ENCODE measurements at regions not wholly inside any gene's neighbourhood (a gene's known extent, or its start where the extent isn't known, plus 50 kb on each side); places are given as distances from the start of the nearest gene placed in this dataset.
"Not testable (repeated sequence)": the region's sequence is repeated elsewhere in the genome, so short reads cannot be mapped to it uniquely, and the experiment has no call there.

- DNase-seq, result no peak
Measured at GRCh38 chr7:125358551-125359167, 429.0 kb upstream of the POT1 start.

- no peak for DNase-seq
Measured at GRCh38 chr7:125357676-125358455, 428.2 kb upstream of the POT1 start.

GRCh38 chr7:125355899-125356298, 426.3 kb upstream of the POT1 start:
- DNase-seq, result no peak

- DNase-seq, result no peak
Measured at GRCh38 chr7:125347269-125347668, 417.6 kb upstream of the POT1 start.

GRCh38 chr7:125338110-125338509, 408.5 kb upstream of the POT1 start:
- DNase-seq, result no peak

- no peak for DNase-seq
Measured at GRCh38 chr7:125336326-125336725, 406.7 kb upstream of the POT1 start.

- DNase-seq, result no peak
Measured at GRCh38 chr7:125326666-125327255, 397.1 kb upstream of the POT1 start.

- peak; percentile 72 to 92 for DNase-seq
Measured at GRCh38 chr7:125316466-125316865, 386.8 kb upstream of the POT1 start.

- no peak for DNase-seq
Measured at GRCh38 chr7:125299003-125299765, 369.6 kb upstream of the POT1 start.

- peak; percentile 98 for DNase-seq
Measured at GRCh38 chr7:125279961-125280360, 350.3 kb upstream of the POT1 start.

- DNase-seq, result peak; percentile 89 to 98
Measured at GRCh38 chr7:125278318-125278717, 348.7 kb upstream of the POT1 start.

- not testable (repeated sequence) for DNase-seq
Measured at GRCh38 chr7:125274742-125275141, 345.1 kb upstream of the POT1 start.

- not testable (repeated sequence) for DNase-seq
Measured at GRCh38 chr7:125264174-125264856, 334.7 kb upstream of the POT1 start.

- DNase-seq, result not testable (repeated sequence)
Measured at GRCh38 chr7:125258876-125259417, 329.3 kb upstream of the POT1 start.

GRCh38 chr7:125257617-125258016, 328.0 kb upstream of the POT1 start:
- no peak for DNase-seq

GRCh38 chr7:125256446-125256845, 326.8 kb upstream of the POT1 start:
- DNase-seq, result no peak

GRCh38 chr7:125255810-125256209, 326.2 kb upstream of the POT1 start:
- no peak for DNase-seq

GRCh38 chr7:125254566-125254965, 324.9 kb upstream of the POT1 start:
- no peak for DNase-seq

- no peak for DNase-seq
Measured at GRCh38 chr7:125253452-125254190, 324.0 kb upstream of the POT1 start.

GRCh38 chr7:125247514-125248098, 318.0 kb upstream of the POT1 start:
- no peak for DNase-seq

- DNase-seq, result no peak
Measured at GRCh38 chr7:125246706-125247105, 317.1 kb upstream of the POT1 start.
